ENCODE measurements at regions not wholly inside any gene's neighbourhood (a gene's known extent, or its start where the extent isn't known, plus 50 kb on each side); places are given as distances from the start of the nearest gene placed in this dataset.

DNA sequence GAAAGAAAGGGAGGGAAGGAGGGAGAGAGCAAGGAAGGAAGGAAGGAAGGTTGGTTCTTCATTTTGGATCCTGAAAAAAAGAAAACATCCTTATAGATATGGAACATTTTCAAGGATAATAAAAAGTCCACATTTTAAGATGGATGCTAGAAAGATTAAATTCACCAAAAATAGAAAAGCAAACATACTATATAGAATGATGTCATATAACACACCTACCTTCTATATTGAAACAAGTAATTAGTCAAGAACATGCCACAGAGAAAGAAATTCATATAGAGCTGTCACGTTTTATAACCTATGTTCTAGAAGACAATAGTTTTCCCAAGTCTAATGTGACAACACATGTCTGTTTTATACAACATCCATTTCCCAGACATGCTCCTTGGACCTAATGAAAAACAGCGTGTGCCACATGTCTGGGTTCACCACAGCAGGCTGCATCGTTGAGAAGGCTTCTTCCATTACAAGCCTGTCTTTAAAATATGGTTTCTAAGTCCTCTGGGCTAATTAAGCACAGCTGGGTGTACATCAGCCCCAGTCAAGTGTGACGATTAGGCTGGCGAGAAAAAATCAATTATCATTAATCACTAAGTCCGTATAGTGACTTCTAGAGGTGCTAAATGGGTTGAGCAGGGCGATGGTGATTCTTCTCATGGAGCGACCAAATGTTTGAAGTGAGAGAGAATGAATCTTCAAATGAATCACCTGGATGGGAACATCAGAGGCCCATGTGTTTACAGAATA lies 301.8 kb downstream of the TLE1 start:
- no peak for DNase-seq

DNA sequence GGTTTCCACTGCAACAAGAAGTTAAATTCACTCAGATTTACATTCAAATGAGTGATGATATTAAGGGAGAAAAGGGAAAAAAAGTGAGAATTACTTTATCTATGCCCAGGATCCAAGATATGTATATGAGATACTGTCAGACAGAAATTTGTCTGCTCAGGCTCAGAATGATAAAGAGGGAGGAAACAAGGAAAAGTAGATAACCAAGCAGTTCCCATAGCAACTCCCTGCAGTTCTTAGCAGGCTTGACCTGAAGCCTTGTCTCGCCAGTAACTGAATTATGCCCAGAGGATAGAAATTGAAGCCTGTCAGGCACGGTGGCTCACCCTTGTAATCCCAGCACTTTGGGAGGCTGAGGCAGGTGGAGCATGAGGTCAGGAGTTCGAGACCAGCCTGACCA lies 304.4 kb downstream of the TLE1 start:
- no peak for DNase-seq

DNA sequence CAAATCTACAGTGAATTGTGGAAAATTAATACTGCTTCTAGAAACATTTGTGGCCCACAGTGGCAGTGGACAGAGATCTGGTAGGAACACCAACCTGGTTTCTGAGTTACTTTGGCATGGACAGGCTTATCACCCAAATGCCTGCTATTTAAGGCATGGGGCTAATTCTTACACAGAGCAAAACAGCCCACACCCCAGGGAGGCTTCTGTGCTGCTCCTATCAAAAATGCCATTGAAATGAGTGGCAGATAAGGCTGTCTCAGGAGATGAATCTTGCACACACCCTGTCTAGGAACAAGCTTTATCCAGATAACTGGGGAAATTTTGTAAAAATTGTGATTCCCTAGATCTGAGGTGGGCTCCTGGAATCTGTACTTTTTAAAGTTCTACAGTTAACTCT lies 307.1 kb downstream of the TLE1 start:
- DNase-seq, result no peak

- DNase-seq, result no peak
These were observed 307.7 kb downstream of the TLE1 start for GRCh38 chr9:81381694-81382093.

DNA sequence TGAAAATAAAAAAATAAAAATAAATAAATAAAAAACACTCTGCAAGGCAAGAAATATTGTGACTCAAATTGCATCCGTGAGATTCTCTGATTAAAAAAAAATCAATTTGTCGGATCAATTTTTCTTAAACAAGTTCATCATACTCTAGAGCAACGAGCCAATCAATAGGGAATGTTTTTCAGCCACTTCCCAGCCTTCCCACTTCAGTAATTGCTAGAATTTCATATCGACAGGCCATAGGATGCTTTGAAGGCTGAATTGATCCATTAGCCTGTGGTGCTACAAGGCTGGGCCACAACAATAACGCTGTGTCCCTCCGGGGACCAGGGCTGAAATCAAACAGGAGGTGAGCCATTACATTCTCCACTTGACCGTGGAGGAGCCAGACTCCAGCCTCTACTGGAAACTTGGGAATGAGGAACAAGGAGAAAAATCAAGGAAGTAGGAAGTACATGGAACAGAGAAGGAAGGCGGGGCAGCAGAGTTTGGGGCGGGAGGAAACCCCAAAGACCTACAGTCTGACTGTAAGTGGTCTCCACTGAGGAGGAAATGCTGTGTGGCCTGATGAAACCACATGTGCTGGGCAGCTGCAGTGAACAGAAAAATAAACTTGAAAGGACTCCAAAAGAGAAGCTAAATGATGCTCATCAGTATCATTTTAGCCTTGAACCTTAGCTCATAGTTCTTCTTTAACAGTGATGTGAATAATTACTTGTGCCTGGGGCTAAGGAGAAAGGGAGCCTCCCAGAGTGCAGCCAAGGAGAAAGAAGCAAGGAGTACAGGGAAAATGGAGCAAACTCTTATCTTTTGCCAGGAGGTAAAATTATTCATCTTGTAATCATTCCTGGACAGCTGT lies 308.6 kb downstream of the TLE1 start:
- DNase-seq, result no peak

- no peak for DNase-seq
These were observed 309.7 kb downstream of the TLE1 start for GRCh38 chr9:81379655-81380054.

- DNase-seq, result no peak
These were observed 311.4 kb downstream of the TLE1 start for GRCh38 chr9:81377921-81378320.

DNA sequence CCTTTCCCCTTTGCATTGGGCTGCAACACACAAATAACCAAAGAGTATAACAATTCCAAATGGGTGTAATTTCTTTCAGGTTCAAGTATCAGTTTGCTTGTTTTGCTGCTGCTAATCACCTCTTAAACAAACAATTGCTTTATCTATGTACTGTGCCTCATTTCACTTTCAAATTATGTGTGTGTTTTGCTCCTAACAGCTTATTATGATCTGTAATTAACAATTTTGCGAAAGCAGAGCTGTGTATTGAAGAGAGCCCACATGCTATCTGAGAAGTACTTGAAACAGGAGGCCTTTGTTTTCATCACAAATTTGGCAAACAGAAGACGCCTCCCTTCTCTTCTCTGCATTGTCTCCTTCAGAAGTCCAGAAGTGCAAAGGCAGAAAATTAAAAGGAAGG lies 312.0 kb downstream of the TLE1 start:
- DNase-seq, result no peak

DNA sequence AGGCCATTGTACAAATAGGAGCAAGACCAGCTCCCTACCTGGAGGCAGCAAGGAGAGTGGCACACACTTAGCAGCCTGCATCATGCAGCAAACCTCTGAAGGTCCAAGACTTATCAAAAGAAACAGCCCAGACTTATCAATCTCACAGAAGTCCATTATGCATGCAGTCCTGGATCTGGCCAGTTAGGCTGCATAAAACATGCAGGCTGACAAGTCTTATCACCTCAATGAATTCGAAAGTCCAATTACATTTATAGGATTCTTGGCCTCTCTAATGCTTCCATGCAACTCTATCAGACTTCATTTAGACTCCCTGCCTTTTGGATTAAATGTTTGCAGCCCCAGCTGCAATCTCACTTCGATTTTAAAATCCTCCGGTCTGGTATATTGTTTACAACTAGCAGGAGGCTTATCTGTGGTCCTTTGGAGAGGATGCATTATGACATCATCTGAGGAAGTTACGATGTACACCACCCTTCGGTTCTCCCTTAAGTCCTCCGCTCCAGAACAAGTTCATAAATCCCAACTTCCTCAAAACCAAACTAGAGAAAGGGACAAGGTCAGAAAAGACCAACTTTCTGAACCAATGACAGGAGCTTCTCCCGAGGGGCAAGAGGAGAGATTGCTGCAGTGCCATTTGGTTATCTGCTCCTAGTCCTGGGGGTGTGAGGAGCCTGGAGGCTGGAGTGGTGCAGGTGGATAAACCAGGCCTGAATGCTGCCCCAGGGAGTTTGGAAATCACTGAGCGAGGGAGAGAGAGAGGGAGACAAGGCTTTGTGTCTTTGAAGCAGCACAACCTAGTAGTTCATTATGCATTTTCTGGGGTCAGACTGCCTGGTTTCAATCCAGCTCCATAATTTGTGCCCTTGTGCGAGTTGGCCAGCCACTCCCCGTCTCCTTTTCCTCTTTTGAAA lies 313.9 kb downstream of the TLE1 start:
- DNase-seq, result no peak

DNA sequence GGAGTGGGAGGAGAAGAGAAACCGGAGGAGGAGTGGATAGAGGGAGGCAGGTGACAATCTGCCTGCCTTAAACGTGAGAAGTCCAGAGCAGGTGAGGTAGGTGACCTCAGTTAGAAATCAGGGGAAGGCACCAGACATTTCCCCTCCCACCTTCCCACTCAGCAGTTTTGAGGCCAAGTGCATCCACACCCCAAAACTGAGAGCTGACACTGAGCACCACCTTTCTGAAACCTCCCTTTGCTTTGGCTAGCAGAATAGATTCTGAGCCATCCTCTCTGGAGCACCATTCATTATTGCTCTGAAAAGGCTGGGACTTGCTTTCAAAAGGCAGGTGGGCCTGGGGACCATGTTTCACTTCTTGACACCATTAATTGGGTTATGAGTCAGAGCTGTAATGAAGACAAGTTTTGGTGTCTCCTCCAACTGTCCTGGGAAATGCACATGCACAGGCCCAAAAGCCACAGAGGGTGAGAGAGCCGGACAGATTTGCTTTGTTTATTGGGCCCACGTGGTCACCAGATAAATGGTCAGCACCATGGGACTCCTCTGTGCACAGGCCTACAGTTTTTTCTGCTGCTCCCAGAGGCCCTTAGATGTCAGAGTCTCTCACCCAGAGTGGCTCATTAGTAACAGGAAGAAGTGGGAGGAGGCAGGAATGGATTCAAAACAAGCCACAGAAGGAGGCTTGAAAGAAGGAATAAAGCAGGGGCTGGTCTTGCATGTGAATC lies 314.7 kb downstream of the TLE1 start:
- DNase-seq, result no peak

DNA sequence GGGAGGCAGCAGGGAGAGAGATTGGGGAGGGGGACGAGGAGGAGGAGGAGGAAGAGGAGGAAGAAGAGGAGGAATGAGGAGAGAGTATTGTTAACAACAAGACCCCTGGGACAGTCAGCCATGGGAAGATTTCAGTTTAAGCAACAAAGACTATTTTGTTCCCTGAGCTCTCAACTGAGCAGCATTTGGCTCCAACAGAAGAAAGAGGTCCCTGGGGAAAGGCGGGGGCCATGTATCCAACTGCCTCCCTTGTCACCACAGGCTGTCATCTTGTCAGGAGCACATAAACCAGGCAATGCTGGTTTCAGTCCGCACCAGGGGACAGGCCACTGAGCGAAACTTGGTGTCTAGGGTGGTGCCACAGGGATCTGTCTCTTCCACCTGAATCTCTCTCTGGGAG lies 316.1 kb downstream of the TLE1 start:
- no peak for DNase-seq

GRCh38 chr9:81372628-81373191 lies 316.6 kb downstream of the TLE1 start:
- no peak for DNase-seq

GRCh38 chr9:81371824-81372223 lies 317.5 kb downstream of the TLE1 start:
- DNase-seq, result no peak

GRCh38 chr9:81370650-81371049 lies 318.7 kb downstream of the TLE1 start:
- no peak for DNase-seq

- no peak for DNase-seq
These were observed 319.3 kb downstream of the TLE1 start for GRCh38 chr9:81370096-81370495.

GRCh38 chr9:81369121-81369520 lies 320.2 kb downstream of the TLE1 start:
- no peak for DNase-seq

DNA sequence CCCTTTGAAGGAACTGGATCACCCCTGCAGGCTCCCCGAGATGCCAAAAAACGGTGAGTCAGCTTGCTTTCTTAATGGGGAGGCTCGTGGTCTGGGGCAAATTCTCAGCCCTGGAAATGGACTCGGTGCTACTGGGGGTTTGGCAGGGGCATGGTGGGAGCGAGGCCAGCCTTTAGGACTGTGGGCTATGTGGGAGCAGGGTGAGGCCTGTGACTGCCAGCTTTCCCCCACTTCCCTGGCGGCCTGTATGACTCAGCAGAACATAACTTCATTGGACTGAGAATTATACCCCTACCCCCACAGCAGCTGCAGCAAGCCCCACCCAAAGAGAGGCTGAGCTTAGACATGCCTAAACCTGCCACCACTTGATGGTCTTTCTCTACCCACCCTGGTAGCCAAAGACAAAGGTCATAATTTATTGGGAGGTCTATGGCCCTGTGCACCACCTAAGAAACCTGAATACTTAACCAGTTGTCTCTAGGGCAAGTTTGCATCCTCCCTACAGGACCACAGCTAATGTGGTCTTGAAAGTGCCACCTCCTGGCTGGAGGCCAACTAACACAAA lies 325.3 kb downstream of the TLE1 start:
- DNase-seq, result no peak

- no peak for DNase-seq
These were observed 328.1 kb downstream of the TLE1 start for GRCh38 chr9:81361296-81361695.

DNA sequence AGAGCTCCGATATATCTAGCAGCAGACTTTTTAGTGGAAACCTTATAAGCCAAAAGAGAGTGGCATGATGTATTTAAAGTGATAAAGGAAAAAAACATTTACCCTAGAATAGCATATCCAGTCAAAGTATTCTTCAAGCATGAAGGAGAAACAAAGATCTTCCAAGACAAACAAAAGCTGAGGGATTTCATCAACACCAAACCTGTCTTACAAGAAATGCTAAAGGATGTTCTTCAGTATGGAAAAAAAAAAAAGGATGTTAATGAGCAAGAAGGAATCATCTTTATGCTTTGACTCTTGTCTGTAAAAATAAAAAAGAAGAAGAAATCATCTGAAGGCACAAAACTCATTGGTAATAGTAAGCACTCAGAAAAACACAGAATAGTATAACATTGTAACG lies 338.2 kb downstream of the TLE1 start:
- no peak for DNase-seq

GRCh38 chr9:81344366-81344765 lies 345.0 kb downstream of the TLE1 start:
- DNase-seq, result no peak

DNA sequence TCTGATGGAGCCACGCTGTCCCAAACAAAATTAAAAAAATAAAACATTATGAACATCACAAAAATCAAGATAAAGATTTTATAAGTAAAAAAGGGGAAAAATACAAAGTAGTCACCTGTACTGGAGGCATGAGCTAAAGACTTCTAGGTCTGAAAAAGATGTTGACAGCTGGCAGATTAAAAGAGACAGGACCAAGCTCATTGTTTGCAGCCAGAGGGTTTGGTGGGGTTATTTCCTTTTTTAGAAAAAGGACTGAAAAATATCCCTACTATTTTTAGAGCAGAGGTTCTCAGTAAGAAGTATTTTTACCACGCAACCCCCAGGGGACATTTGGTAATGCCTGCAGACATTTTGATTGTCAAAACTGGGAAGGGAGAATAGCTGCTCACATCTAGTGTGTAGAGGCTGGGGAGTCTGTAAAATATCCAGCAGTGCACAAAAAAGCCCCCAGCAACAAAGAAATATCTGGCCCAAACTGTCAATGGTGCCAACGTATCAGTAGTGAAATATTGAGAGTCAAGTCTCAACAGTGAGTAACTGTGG lies 353.4 kb downstream of the TLE1 start:
- DNase-seq, result no peak

GRCh38 chr9:81321551-81321950 lies 367.8 kb downstream of the TLE1 start:
- no peak for DNase-seq
